ENCODE measurements at regions not wholly inside any gene's neighbourhood (a gene's known extent, or its start where the extent isn't known, plus 50 kb on each side); places are given as distances from the start of the nearest gene placed in this dataset.

DNA sequence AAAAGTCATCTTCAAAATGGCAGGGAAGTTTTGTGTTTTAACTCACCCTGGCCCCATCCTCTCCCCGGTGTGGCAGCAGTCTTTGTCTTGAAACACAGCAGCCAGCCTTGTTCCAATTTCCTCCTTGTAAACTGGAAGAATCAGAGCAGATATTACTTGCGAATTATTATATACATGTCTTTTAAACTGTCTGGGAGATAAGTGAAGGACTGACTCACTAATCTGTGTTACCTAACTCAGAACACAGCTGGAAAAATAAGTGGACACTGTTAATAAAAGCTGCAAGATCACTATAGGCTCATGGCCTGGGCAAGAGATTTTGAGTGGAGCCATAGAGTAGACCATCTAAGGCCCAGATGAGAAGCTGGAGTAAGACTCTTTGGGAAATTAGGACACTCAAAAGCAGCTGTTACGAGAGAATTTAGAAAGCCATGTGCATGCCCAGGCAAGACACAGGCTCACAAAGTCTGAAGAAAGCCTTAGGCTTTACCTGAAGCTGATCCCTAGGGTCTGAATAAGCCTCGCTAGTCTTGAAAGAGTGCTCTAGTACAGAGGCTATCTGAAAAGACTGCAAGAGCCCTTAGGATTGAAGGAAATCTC, 233.0 kb upstream of the RAB4A start:
- DNase-seq = no peak

- DNase-seq = no peak
Measured at GRCh38 chr1:229040630-229041358, 230.1 kb upstream of the RAB4A start.

DNA sequence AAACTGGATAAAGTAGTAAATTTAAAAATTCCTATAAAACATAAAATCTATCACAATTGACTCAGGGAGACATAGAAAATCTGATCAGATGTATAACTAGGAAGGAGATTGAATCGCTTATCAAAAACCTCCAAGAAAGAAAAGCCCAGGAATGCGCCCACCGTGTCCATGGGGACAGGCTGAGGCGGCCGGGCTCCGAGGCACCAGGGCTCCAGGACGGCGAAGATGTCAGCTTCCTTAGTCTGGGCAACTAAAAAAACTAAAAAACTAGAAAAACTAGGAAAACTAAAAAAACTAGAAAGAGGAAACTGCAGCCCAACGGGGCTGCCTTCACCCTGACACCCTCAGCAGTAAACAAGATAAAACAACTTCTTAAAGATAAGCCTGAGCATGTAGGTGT, 229.0 kb upstream of the RAB4A start:
- no peak for DNase-seq

DNA sequence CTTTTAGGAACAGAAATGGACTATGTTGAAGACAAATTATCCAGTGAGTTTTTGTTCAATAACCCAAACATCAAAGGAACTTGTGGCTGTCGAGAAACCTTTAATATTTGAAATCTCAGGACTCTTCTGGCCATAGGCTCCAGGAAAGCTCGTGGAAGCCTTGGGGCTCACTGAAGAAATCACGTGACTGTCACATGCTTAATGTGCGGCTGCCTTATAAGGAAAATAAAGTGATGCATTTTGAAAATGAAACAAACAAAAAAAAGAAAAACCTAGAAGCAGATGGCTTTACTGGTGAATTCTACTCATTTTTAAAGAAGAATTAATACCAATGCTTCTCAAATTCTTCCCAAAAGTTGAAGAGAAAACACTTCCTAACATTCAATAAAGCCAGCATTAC, 228.4 kb upstream of the RAB4A start:
- no peak for DNase-seq

DNA sequence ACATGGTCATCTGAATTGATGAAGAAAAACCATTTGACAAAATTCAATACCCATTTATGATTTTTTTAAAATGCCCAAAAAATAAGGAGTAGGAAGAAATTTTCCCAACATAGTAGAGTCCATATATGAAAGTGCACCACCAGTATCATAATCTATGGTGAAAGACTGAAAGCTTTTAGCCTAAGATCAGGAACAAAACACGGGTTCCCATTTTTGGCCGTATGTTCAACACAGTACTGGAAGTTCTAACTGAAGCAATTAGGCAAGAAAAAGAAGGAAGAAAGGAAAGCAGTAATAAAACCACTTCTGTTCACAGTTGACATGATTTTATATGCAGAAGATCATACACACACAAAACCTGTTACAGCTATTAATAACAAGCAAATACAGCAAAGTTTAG, 227.8 kb upstream of the RAB4A start:
- no peak for DNase-seq

DNA sequence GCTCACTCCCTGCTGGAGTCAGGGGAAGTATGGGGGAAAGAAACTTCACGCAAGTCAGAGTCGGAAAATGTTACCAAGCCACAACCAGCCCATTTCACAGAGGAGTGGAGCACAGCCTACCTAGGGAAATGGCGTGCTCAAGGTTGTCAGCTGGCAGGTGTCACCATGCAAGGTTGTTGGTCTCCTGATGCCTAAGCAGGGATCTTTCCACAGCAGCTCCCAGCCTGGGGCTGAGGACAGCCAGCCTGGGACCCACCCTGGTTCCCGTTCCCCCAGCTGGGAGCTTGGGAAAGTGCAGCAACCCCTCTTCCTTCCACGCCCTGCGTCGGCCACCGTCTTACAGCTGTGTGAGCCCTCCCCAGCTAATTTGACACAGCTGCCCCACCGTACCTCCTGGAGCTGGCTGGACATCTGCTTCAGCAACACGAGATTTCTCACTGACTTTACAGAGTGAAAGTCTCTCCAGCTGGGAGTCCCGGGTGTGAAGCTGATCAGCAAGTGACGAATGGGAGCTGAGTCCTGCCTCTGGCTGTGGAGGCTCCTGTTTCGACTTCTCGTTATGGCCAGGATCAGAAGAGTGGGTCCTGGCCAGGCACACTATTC, 224.6 kb upstream of the RAB4A start:
- DNase-seq = no peak

- DNase-seq = no peak
Measured at GRCh38 chr1:229047161-229047839, 223.6 kb upstream of the RAB4A start.

GRCh38 chr1:229047840-229048620, 222.9 kb upstream of the RAB4A start:
- DNase-seq = no peak

DNA sequence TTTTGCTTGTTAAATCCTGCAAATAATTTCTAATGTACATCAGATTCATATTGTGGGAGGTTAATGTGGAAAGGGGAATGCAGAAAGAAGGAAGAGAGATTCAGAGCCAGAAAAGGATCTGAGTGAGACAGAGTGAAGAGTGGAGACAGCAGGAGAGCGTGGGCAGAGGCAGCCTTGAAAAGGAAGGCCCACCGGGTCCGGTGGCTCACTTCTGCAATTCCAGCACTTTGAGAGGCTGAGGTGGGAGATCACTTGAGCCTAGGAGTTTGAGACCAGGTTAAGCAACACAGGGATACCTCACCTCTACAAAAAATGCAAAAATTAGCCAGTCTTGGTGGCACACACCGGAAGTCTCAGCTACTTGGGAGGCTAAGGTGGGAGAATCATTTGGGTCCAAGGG, 222.0 kb upstream of the RAB4A start:
- DNase-seq = no peak

GRCh38 chr1:229056046-229056445, 214.9 kb upstream of the RAB4A start:
- no peak for DNase-seq

- DNase-seq = no peak
Measured at GRCh38 chr1:229058111-229058561, 212.8 kb upstream of the RAB4A start.

DNA sequence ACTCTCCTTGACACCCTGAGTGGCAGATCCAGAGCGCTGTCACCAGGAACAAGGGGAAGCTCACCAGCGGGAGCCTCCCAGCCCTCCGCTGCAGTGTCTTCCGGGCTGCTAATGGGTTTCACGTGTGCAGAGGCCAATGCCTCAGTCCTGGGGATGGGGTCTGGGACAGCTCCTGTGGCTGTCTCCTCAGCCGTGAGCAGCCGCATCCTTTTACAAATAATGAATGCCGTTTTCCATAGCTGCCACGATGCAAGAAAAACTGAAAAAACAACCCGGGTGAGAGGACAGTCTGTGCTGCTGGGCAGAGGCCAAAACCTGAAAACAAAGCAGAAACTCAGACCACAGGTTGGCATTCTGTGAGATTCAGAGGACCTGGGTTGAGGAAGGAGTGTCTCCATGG, 212.2 kb upstream of the RAB4A start:
- DNase-seq = no peak

GRCh38 chr1:229059671-229060539, 211.0 kb upstream of the RAB4A start:
- no peak for DNase-seq

- no peak for DNase-seq
Measured at GRCh38 chr1:229062135-229062534, 208.8 kb upstream of the RAB4A start.

DNA sequence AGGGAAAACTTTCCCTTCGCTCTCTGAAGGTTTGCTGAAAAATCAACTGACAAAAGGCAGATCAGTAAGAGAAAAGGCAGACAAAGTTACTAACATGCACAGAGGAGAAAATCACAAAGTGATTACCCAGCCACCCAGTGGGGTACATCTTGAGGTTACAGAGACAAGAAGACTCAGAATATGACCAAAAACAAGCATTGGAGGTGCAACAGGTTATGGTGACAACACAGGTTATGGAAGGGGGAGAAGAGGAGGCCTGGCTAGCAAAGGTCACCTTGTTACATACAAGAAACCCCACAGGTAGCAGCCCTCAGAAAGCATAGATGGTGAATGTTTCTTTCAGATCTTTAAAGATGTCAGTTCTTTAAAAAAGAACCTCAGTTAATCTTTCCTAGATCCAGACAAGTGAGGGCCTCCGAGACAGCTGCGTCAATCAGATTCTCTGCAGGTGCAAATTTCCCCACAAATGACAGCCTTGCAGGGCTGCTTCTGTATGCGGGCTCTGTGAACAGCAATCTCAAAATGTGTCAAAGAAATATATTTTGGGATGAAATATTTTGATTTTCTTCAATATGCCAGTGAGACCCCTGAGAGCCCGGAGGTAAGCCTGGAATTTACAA, 207.6 kb upstream of the RAB4A start:
- no peak for DNase-seq

DNA sequence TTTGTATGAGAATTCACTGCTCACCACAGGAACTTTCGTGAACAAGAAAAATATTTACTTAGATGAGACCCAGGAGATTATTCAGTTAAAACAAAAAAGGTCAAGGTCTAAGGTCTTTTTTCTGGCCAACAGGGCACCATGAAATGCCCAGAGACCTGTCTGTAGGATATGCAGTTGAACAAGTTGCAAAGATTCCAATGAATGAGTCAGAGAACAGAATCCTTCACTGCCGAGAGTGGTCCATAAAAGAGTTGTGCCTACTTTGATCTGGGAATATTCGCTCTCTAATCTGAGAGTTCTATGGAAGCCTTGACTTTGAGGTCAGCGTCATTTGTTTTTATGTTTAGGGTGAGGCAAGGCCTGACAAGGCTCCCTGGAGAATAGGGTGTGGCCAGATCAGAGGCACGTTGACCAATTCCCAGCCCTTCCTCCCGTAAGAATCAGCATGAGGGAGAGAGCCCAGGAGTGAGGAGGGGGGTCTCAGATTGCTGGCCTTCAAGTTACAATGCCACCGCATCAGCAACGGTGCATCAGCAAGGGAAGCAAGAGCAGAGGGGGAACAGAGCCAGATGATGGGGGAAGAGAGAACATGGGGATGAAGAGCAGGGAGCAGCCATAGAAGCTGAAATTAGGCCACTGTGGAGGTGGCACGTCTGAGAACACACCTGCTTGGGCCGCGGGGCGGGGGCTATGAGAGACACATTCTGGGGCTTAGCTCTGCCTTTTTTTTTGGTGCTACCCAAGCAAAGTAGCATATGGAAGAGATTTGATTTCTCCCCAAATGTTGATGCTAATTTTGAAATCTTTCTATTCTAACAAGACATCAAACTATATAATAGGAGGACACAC, 206.4 kb upstream of the RAB4A start:
- no peak for DNase-seq

DNA sequence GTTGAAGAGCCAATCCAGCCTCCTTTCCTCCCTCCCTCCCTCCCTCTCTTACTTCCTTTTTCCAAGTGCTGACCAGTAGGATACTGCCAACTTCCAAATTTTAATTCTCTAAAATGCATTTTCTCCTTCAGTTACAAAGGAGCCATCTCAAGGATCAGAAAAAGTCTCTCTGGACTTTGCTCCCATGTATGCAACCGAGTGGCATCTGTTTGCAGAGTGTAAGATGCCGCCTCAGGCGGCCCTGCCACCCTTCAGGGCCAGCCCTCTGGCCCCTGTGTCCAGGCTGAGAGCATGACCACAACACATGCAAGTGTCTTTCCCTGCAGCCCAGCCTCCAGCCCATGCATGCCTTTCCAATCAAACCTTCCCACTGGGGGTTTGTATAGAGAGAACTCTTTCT, 205.3 kb upstream of the RAB4A start:
- DNase-seq = no peak

DNA sequence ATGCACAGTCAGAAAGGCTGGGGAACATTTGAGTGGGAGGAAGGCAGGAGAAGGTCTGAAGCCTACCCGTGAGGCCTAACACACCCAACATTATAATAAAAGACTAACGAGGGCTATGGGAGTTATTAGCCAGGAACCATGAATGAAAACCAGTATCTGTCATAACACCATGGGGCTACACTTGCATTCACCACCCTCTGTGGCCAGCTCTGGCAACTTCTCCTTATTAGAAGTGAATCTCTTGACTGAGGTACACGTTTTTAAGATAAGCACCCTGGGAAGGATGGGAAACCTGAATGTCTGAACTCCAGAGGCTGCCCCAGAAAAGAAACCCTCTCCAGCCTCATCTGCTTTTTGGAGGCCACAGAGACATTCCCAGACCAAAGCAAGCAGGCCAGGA, 204.3 kb upstream of the RAB4A start:
- DNase-seq = no peak

- DNase-seq = no peak
Measured at GRCh38 chr1:229067546-229067945, 203.4 kb upstream of the RAB4A start.

DNA sequence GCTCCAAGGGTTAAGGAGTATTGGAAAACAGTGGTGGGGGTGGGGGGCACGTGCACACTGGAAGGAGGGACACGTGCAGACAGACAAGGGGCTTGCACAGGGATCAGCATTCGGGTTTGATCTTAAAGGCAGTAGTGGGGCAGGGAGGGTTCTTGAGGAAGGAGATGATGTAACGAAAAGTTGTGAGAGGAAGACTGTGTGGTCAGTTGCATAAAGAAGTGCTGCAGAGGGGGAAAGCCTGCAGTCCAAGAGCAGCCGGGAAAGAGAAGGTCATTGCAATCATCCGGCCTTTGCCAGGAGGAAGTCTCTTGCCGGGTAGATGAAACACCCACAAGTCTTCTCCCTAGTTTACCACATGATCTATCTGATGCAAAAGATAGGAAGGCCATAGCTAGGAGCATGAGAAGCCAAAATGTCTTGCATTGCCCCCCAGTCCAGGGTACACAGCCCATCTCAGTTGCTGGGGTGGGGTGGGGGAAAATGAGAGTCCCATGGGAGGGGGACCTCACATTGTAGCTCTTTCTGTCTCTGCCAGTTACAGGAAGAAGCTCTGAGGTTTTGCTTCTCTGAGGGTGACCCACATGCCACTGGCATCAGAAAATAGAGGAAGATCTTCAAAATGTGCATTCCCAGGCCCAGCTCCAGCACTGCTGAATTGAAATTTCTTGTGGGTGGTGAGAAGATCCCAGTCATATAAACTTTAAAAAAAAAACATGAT, 202.5 kb upstream of the RAB4A start:
- peak; percentile 80 for DNase-seq
